OCI-M2 (cell line): ENCODE measurements at regions not wholly inside any gene's neighbourhood (a gene's known extent, or its start where the extent isn't known, plus 50 kb on each side); places are given as distances from the start of the nearest gene placed in this dataset.
"Not testable (repeated sequence)": the region's sequence is repeated elsewhere in the genome, so short reads cannot be mapped to it uniquely, and the experiment has no call there.

Experiments
- DNase-seq: peaks from one replicate; lab custom pipeline; 2025; ENCODE audit not compliant: unreplicated experiment; lab: John Stamatoyannopoulos, UW

- no peak for DNase-seq
Measured at GRCh38 chr15:35693886-35694285, 147.9 kb upstream of the DPH6 start.

- no peak for DNase-seq
Measured at GRCh38 chr15:35695003-35695402, 149.0 kb upstream of the DPH6 start.

GRCh38 chr15:35696767-35697231 is 150.8 kb upstream of the DPH6 start:
- DNase-seq = no peak

GRCh38 chr15:35697549-35698299 is 151.8 kb upstream of the DPH6 start:
- DNase-seq = no peak

GRCh38 chr15:35698331-35698730 is 152.4 kb upstream of the DPH6 start:
- no peak for DNase-seq

- no peak for DNase-seq
Measured at GRCh38 chr15:35698966-35699575, 153.1 kb upstream of the DPH6 start.

- not testable (repeated sequence) for DNase-seq
Measured at GRCh38 chr15:35700091-35700593, 154.2 kb upstream of the DPH6 start.

GRCh38 chr15:35701402-35702046 is 155.6 kb upstream of the DPH6 start:
- DNase-seq = no peak

GRCh38 chr15:35702946-35703495 is 157.1 kb upstream of the DPH6 start:
- DNase-seq = no peak

GRCh38 chr15:35705030-35705883 is 159.3 kb upstream of the DPH6 start:
- no peak for DNase-seq

GRCh38 chr15:35705884-35706585 is 160.1 kb upstream of the DPH6 start:
- no peak for DNase-seq

GRCh38 chr15:35712956-35713355 is 167.0 kb upstream of the DPH6 start:
- no peak for DNase-seq

- DNase-seq = no peak
Measured at GRCh38 chr15:35713733-35714132, 167.8 kb upstream of the DPH6 start.

- no peak for DNase-seq
Measured at GRCh38 chr15:35717721-35718120, 171.8 kb upstream of the DPH6 start.

- no peak for DNase-seq
Measured at GRCh38 chr15:35720019-35720418, 174.1 kb upstream of the DPH6 start.

- no peak for DNase-seq
Measured at GRCh38 chr15:35720984-35721383, 175.0 kb upstream of the DPH6 start.

- DNase-seq = no peak
Measured at GRCh38 chr15:35721751-35722150, 175.8 kb upstream of the DPH6 start.

- DNase-seq = no peak
Measured at GRCh38 chr15:35722501-35722900, 176.5 kb upstream of the DPH6 start.

GRCh38 chr15:35723120-35723847 is 177.3 kb upstream of the DPH6 start:
- no peak for DNase-seq
